Activated naive CD4-positive, alpha-beta T cell treated with anti-CD3 and anti-CD28 coated beads, Interleukin-2, amount 50 U/mL, for 72 hours (primary cell): ENCODE measurements at regions not wholly inside any gene's neighbourhood (a gene's known extent, or its start where the extent isn't known, plus 50 kb on each side); places are given as distances from the start of the nearest gene placed in this dataset.
A peak's percentile ranks its signal among the peaks of the same experiment; 100 is the strongest.

Source experiments
- ATAC-seq, 2 donors: fragments of 150-1000 bp; cut with Tn5 transposase; 2 replicates each; pipeline ENCODE4 v1.10.0; 2021; ENCODE audit warnings: mild to moderate bottlenecking in 2 of 2, moderate library complexity in 2 of 2
- DNase-seq, 2 donors: peaks; one replicate each; pipeline ENCODE4 v3.0.0; 2021 to 2022; ENCODE audit warnings: low spot score in 2 of 2
- H3K27ac Mint-ChIP-seq, 2 donors: one replicate each; pipeline ENCODE4 v1.8.0; 2022; ENCODE audit warnings: mild to moderate bottlenecking in 2 of 2, mixed read lengths in 2 of 2
- H3K36me3 Mint-ChIP-seq, 2 donors: one replicate each; pipeline ENCODE4 v1.8.0; 2022; ENCODE audit warnings: mixed read lengths in 2 of 2
- H3K9me3 Mint-ChIP-seq, 2 donors: one replicate each; pipeline ENCODE4 v1.8.0; 2022; ENCODE audit warnings: mixed read lengths in 2 of 2

DNA sequence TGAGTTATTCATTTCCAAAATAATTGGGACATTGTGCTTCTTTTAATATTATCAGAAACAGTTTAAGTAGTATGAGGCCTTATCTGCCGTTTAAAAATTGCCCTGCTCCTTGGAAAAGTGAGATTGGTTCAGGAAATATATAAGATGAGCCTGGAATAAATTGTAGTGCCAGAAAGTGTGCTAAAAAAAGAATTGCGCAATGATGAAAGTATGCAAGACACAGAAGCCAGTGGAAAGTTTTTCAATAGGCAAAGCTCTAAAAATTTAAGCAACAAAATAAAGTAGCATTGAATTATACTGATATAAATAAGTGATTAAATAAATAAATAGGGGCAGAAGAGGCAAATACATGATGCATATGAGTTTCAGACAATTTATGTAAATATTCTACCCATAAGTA lies 834.9 kb downstream of the BCL11B start:
- Mint-ChIP-seq H3K36me3 (peaks cover 10 to 23% of the 10 kb centered on the region in 2 donors), H3K27ac (no peak overlapping the region), H3K9me3 (peaks cover 11 to 16% of the 10 kb centered on the region in 2 donors)
- DNase-seq (no peak), ATAC-seq (no peak)

GRCh38 chr14:98444077-98444476 lies 827.9 kb downstream of the BCL11B start:
- DNase-seq = no peak
- peaks cover 13 to 28% of the 10 kb centered on the region in 2 donors for H3K36me3 Mint-ChIP-seq
- peak overlapping the region; percentile 79 to 93 for H3K27ac Mint-ChIP-seq
- ATAC-seq = no peak
- peaks cover 7 to 30% of the 10 kb centered on the region in 2 donors for H3K9me3 Mint-ChIP-seq

GRCh38 chr14:98445718-98446117 lies 826.3 kb downstream of the BCL11B start:
- ATAC-seq (no peak), DNase-seq (no peak)
- Mint-ChIP-seq H3K36me3 (peaks cover 13 to 23% of the 10 kb centered on the region in 2 donors), H3K9me3 (peaks cover 4 to 22% of the 10 kb centered on the region in 2 donors), H3K27ac (peak overlapping the region; percentile 19 to 39)

DNA sequence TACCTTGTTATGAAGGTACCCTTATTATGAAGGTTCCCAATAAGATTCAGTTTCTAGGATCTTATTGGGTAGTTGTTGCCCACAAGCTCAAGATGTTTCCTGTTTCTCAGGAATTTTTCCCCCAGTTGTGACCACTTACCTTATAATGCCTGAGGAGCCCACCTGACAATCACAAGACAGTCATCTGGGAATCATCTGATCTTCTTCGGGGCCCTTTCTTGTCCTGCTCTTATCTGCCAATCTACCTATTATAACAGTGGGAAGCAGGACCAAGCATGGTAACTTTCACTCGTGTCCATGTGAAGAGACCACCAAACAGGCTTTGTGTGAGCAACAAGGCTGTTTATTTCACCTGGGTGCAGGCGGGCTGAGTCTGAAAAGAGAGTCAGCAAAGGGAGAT lies 825.5 kb downstream of the BCL11B start:
- Mint-ChIP-seq H3K9me3 (peaks cover 4 to 21% of the 10 kb centered on the region in 2 donors), H3K27ac (no peak overlapping the region), H3K36me3 (peaks cover 13 to 22% of the 10 kb centered on the region in 2 donors)
- DNase-seq (no peak), ATAC-seq (no peak)

DNA sequence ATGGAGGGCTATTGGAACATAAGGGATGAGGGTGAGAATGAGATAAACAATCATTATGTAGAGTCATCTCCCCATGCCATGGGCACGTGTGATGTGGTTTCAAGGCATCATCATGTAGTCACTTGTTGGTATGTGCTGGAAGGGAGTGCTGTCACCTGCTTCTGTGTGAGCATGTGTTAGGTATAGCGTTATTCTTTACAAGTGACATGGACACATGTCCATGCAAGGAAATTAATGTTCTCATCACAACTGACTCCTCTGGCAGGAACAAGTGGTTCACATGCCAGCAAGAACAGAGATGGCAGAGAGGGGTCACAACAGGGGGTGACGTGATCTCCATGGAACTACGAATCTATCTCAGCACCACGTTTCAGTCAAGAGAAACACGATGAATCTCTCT lies 815.8 kb downstream of the BCL11B start:
- Mint-ChIP-seq H3K9me3 (peaks cover 13 to 37% of the 10 kb centered on the region in 2 donors), H3K27ac (no peak overlapping the region), H3K36me3 (peaks cover 0 to 6% of the 10 kb centered on the region in 2 donors)
- no peak for DNase-seq
- ATAC-seq = no peak

GRCh38 chr14:98458702-98459101 lies 813.3 kb downstream of the BCL11B start:
- H3K9me3 Mint-ChIP-seq = peaks cover 9 to 31% of the 10 kb centered on the region in 2 donors
- H3K36me3 Mint-ChIP-seq = peaks cover 0 to 15% of the 10 kb centered on the region in 2 donors
- no peak overlapping the region for H3K27ac Mint-ChIP-seq
- no peak for ATAC-seq
- no peak for DNase-seq

- Mint-ChIP-seq H3K9me3 (peaks cover 5 to 14% of the 10 kb centered on the region in 2 donors), H3K36me3 (peaks cover 0 to 15% of the 10 kb centered on the region in 2 donors), H3K27ac (no peak overlapping the region)
- no peak for ATAC-seq
- DNase-seq = no peak
Observed at GRCh38 chr14:98462908-98463307, 809.1 kb downstream of the BCL11B start.

GRCh38 chr14:98466807-98467206 lies 805.2 kb downstream of the BCL11B start:
- H3K36me3 Mint-ChIP-seq = peaks cover 0 to 7% of the 10 kb centered on the region in 2 donors
- DNase-seq (no peak), ATAC-seq (no peak)
- H3K9me3 Mint-ChIP-seq = peaks cover 0 to 12% of the 10 kb centered on the region in 2 donors
- H3K27ac Mint-ChIP-seq = no peak overlapping the region

DNA sequence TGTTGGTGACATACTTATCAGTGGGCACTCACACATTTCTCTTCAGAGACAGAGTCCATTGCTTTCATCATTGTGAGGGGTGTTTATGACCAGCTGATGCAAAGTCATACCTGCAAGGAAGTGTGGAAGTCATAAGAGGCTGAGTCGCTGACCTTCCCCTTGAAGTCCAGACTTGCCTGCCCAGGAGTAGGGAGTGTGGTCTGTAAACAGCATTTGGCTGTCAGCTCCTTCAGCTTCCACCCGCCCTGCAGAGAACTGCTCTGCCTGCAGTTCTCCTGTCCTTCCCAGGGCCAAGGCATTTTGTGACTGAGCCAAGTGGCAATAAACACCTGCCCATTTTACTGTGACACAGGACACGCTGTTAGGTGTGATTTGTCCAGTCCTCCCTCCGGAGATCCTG lies 801.3 kb downstream of the BCL11B start:
- Mint-ChIP-seq H3K27ac (peak overlapping the region in 1 of 2 donors; percentile 63), H3K36me3 (peaks cover 0 to 15% of the 10 kb centered on the region in 2 donors), H3K9me3 (peaks cover 0 to 24% of the 10 kb centered on the region in 2 donors)
- ATAC-seq = peak in 1 of 2 donors; percentile 24
- DNase-seq = no peak

DNA sequence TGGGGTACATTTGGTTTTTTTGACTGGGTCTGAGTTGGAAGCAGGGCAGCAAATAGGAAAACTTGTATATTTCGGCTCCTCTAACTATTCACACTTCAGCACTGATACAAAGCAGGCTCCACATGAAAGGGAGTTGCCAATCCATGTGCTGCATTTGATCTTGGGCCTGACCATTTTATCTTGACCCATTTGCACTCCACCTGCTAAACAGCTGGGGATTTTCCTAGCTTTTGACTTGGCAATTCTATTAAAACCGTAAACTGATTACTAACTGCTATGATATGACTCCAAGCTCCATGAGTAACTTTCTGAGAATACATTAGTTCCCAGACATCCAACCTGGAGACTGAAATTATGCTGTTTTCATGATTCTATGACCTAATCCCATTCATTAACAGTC lies 797.1 kb downstream of the BCL11B start:
- no peak for DNase-seq
- Mint-ChIP-seq H3K36me3 (peaks cover 8 to 23% of the 10 kb centered on the region in 2 donors), H3K27ac (no peak overlapping the region), H3K9me3 (peaks cover 7 to 26% of the 10 kb centered on the region in 2 donors)
- no peak for ATAC-seq

DNA sequence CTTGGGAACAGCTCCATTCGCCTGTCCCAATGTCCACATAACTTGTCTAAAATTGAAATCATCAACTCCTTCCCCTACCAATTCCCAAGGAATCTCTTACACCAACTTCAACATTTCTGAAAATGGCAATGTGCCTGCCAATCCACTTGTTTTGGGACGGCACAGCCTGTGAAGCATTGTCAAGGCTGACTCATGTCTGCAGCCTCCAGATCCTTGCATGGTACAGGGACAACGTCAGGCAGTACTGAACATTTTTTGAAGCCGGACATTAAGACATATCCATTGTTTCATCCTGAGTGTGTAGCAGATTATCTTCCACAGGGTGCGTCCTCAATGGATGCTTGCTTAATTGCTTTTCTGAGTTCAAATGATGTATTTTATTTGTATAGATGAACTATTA lies 794.1 kb downstream of the BCL11B start:
- H3K36me3 Mint-ChIP-seq = peaks cover 9 to 15% of the 10 kb centered on the region in 2 donors
- no peak overlapping the region for H3K27ac Mint-ChIP-seq
- DNase-seq (no peak), ATAC-seq (no peak)
- H3K9me3 Mint-ChIP-seq = peaks cover 7 to 18% of the 10 kb centered on the region in 2 donors

DNA sequence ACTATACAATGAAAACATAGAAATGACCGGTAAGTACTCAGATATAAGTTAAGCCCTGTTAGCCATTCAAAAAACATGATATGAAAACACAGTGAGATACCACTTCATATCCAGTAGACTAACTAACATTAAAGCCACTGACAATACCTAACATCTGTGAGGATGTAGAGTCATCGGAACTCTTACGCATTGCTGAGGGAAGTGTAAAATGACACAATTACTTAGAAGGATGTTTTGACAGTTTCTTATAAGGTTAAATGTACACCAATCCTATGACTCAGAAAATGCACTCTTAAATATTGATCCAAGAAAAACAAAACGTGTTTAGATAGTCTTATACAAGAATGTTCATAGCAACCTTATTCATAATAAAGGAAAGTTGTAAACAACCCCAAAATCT lies 782.9 kb downstream of the BCL11B start:
- Mint-ChIP-seq H3K27ac (no peak overlapping the region), H3K36me3 (peaks cover 14 to 19% of the 10 kb centered on the region in 2 donors), H3K9me3 (peaks cover 14 to 17% of the 10 kb centered on the region in 2 donors)
- no peak for DNase-seq
- ATAC-seq = no peak

DNA sequence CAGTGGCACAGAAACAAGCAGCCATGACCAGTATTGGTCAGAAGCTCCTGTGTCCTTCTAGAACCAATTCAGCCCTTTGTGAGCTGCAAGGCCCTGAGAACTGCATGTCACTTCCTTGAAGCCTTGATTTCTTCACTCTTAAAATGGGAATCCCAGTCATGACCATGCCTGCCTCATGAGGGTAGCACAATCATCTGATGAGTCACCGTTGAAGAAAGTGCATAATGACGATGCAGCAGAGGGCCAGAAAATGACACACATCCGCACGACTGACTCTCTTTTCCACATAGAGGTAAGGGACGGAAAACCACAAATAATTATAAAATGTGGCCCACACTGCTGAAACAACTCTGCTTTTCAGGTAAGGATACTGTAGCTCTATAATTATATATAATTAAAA lies 777.4 kb downstream of the BCL11B start:
- Mint-ChIP-seq H3K9me3 (peaks cover 0 to 18% of the 10 kb centered on the region in 2 donors), H3K27ac (no peak overlapping the region), H3K36me3 (no peaks in the 10 kb centered on the region)
- ATAC-seq (peak; percentile 62 to 79), DNase-seq (no peak)

- H3K27ac Mint-ChIP-seq = peak overlapping the region; percentile 16 to 46
- ATAC-seq (no peak), DNase-seq (no peak)
- H3K9me3 Mint-ChIP-seq = peaks cover 0 to 20% of the 10 kb centered on the region in 2 donors
- H3K36me3 Mint-ChIP-seq = peaks cover 0 to 2% of the 10 kb centered on the region in 2 donors
Observed at GRCh38 chr14:98498019-98498885, 773.7 kb downstream of the BCL11B start.

DNA sequence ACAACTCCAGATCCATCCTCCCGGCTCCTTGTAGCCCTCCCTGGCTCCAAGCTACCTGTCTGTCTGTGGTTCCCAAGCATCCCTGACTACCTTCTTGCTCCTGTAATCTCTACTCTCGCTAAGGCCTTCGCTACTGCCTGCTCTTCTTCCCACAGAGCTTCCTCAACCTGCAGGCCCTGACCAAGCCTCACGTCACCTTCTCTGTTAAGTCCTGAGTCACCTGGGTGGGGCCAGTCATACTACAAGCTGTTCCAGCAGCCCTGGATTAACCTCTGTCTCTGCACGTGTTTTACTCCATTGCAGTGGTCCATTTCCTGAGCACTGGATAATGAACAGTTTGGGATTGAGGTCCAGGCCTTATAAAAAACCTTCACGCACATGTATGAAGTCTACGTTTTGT lies 770.7 kb downstream of the BCL11B start:
- no peak overlapping the region for H3K27ac Mint-ChIP-seq
- DNase-seq (no peak), ATAC-seq (no peak)
- peaks cover 0 to 8% of the 10 kb centered on the region in 2 donors for H3K36me3 Mint-ChIP-seq
- peaks cover 4 to 26% of the 10 kb centered on the region in 2 donors for H3K9me3 Mint-ChIP-seq

DNA sequence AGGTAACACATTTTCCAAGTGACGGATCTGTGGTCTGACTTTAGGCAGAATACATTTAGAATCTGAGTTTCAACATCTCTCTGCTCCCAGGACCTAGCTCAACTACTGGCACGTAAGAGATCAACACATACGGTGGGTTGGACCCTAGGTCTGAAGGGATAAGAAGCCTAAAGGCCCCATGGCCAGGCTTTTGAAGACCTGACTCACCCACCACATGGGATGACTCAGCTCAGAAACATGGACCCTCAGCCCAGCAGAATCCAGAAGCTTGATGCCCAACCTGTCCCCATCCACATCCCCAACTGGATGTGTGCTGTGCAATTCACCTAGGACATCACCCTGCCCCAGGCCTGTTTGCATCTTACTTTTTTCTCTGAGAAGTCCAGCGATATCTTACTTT lies 770.2 kb downstream of the BCL11B start:
- peaks cover 0 to 8% of the 10 kb centered on the region in 2 donors for H3K36me3 Mint-ChIP-seq
- DNase-seq (no peak), ATAC-seq (peak in 1 of 2 donors; percentile 18)
- peaks cover 4 to 24% of the 10 kb centered on the region in 2 donors for H3K9me3 Mint-ChIP-seq
- no peak overlapping the region for H3K27ac Mint-ChIP-seq

- DNase-seq (no peak), ATAC-seq (no peak)
- H3K36me3 Mint-ChIP-seq = peaks cover 0 to 14% of the 10 kb centered on the region in 2 donors
- H3K27ac Mint-ChIP-seq = no peak overlapping the region
- H3K9me3 Mint-ChIP-seq = peaks cover 6 to 30% of the 10 kb centered on the region in 2 donors
Observed at GRCh38 chr14:98503086-98503815, 768.7 kb downstream of the BCL11B start.
